ENCODE measurements at regions not wholly inside any gene's neighbourhood (a gene's known extent, or its start where the extent isn't known, plus 50 kb on each side); places are given as distances from the start of the nearest gene placed in this dataset.

GRCh38 chr5:17381932-17382331, 116.1 kb upstream of the TAF11L2 start:
- Histone ChIP-seq H3K9me3 (ENCODE audit: low read depth) (no peaks in the 10 kb centered on the region), H3K4me3 (no peak overlapping the region), H3K27ac (no peak overlapping the region), H3K27me3 (no peaks in the 10 kb centered on the region), H3K36me3 (no peaks in the 10 kb centered on the region), H3K4me1 (ENCODE audit: low read depth) (no peaks in the 10 kb centered on the region)
- DNase-seq (ENCODE audit: low read depth in 1 of 2, low spot score in 1 of 2): no peak
- TF ChIP-seq CTCF (IDR thresholded peaks at IDR 0.05; ENCODE audit: low read depth, low read length): no peak

DNA sequence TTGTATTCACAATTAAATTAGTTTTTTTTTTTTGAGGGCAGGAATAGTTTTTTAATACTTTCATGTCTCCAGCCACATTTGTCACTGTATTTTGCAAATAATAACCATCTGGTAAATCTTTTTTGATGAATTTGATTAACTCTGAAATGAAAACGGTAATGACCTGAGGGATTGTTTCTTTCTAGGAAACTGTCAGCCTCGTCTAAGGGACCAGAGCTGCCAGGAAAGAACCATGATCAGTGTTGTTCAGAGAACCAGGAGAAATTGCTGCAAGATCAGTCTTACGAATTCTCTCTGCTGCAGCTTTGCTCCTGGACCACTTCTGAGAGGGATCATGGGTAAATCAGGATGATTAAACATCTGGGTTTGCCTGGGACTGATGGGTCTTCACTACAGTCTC, 114.5 kb upstream of the TAF11L2 start:
- H3K27me3 ChIP-seq: no peaks in the 10 kb centered on the region
- no peaks in the 10 kb centered on the region for H3K36me3 ChIP-seq
- no peaks in the 10 kb centered on the region for H3K4me1 ChIP-seq (ENCODE audit: low read depth)
- TF ChIP-seq CTCF (IDR thresholded peaks at IDR 0.05; ENCODE audit: low read depth, low read length): no peak
- H3K9me3 ChIP-seq (ENCODE audit: low read depth): no peaks in the 10 kb centered on the region
- H3K4me3 ChIP-seq: no peak overlapping the region
- no peak overlapping the region for H3K27ac ChIP-seq
- no peak for DNase-seq (ENCODE audit: low read depth in 1 of 2, low spot score in 1 of 2)

- TF ChIP-seq CTCF (IDR thresholded peaks at IDR 0.05; ENCODE audit: low read depth, low read length): no peak
These were observed 113.8 kb upstream of the TAF11L2 start for GRCh38 chr5:17384181-17384580.

DNA sequence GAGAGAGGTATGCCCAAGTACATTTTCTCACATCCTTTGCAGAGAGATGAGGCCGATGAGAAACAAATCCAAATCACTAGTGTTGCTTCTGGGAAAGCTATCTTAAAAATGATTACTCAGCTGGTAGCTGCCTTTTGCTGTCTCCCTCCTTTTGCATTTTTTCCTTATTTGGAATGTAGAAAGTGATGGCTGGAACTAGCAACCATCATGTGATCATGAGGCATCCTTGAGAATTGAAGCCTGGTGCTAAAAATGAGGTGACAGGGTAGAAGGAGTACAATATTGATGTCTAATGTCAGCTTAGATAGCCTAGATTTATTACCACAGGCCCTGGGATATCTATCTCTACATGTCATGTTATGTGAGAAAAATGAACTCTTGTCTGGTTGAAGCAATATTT, 109.3 kb upstream of the TAF11L2 start:
- no peak for DNase-seq (ENCODE audit: low read depth in 1 of 2, low spot score in 1 of 2)
- Histone ChIP-seq H3K4me3 (no peak overlapping the region), H3K36me3 (no peaks in the 10 kb centered on the region), H3K27me3 (no peaks in the 10 kb centered on the region), H3K27ac (no peak overlapping the region), H3K9me3 (ENCODE audit: low read depth) (no peaks in the 10 kb centered on the region), H3K4me1 (ENCODE audit: low read depth) (no peaks in the 10 kb centered on the region)
- TF ChIP-seq CTCF (IDR thresholded peaks at IDR 0.05; ENCODE audit: low read depth, low read length): no peak

More at GRCh38 chr5:17384181-17384580, 113.8 kb upstream of the TAF11L2 start:
- Histone ChIP-seq H3K27ac (no peak overlapping the region), H3K4me1 (ENCODE audit: low read depth) (no peaks in the 10 kb centered on the region), H3K36me3 (no peaks in the 10 kb centered on the region), H3K27me3 (no peaks in the 10 kb centered on the region), H3K9me3 (ENCODE audit: low read depth) (no peaks in the 10 kb centered on the region), H3K4me3 (no peak overlapping the region)
- DNase-seq (ENCODE audit: low read depth in 1 of 2, low spot score in 1 of 2): no peak

DNA sequence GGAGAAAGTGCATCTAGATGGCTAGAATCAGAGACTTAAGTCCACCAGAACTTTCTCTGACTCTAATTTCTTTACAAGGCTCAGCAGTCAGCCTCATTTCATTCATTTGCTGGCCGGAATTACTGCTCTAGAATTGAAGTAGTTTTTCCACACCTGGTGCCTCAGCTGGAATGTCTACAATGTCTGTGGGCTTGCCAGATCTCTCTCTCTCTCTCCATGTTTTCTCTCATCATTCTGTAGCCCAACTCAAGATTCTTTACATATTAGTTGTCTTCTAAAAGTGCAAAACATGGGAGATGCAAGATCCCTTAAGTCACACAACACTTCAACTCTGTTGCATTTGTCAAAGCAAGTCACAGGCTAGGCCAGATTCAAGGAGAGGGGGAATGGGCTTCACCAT, 103.9 kb upstream of the TAF11L2 start:
- H3K4me3 ChIP-seq: no peak overlapping the region
- no peaks in the 10 kb centered on the region for H3K27me3 ChIP-seq
- no peak for DNase-seq (ENCODE audit: low read depth in 1 of 2, low spot score in 1 of 2)
- H3K36me3 ChIP-seq: no peaks in the 10 kb centered on the region
- H3K4me1 ChIP-seq (ENCODE audit: low read depth): peaks cover 3% of the 10 kb centered on the region
- TF ChIP-seq CTCF (IDR thresholded peaks at IDR 0.05; ENCODE audit: low read depth, low read length): no peak
- H3K9me3 ChIP-seq (ENCODE audit: low read depth): no peaks in the 10 kb centered on the region
- H3K27ac ChIP-seq: no peak overlapping the region

Measured in cardiac muscle cell (in vitro differentiated cells and primary cell).